ENCODE measurements at regions not wholly inside any gene's neighbourhood (a gene's known extent, or its start where the extent isn't known, plus 50 kb on each side); places are given as distances from the start of the nearest gene placed in this dataset.

- TF ChIP-seq CTCF (conservative IDR thresholded peaks at IDR 0.05) (no peak), EZH2 (IDR thresholded peaks at IDR 0.05; ENCODE audit: low read depth) (no peak)
Measured at GRCh38 chr5:38023371-38023770, 183.5 kb upstream of the GDNF start.

All from PC-9 (cell line).